HepG2 (cell line): ENCODE measurements at regions not wholly inside any gene's neighbourhood (a gene's known extent, or its start where the extent isn't known, plus 50 kb on each side); places are given as distances from the start of the nearest gene placed in this dataset.

Experiments
- CBFB ChIP-seq: sonication (generic); formaldehyde crosslinking; IDR thresholded peaks from 2 replicates; pipeline ENCODE4 v1.4.0; 2020; ENCODE audit warnings: missing genetic modification reagents
- CBX5 ChIP-seq: sonication (generic); formaldehyde crosslinking; IDR thresholded peaks from 2 replicates; pipeline ENCODE4 v1.4.0; 2020; ENCODE audit warnings: missing genetic modification reagents, borderline replicate concordance
- CHD2 ChIP-seq: IDR thresholded peaks from 2 replicates; pipeline ENCODE4 v1.6.1; 2011; ENCODE audit warnings: low read depth, low read length, improper control_type of control experiment
- EZH2 ChIP-seq: conservative IDR thresholded peaks from 2 replicates; pipeline ENCODE4 v1.6.1; 2012; ENCODE audit warnings: mild to moderate bottlenecking, low read depth, low read length, moderate library complexity
- MATR3 ChIP-seq: sonication (generic); formaldehyde crosslinking; IDR thresholded peaks from 2 replicates; pipeline ENCODE4 v1.4.0; 2020; ENCODE audit warnings: missing genetic modification reagents
- MTA1 ChIP-seq: sonication (generic); formaldehyde crosslinking; IDR thresholded peaks from 2 replicates; pipeline ENCODE4 v1.4.0; 2020; ENCODE audit warnings: missing genetic modification reagents, mild to moderate bottlenecking, borderline replicate concordance
- NR2F1 ChIP-seq, 2 experiments: fragments of 450-650 bp in 1 of 2; formaldehyde crosslinking in 1 of 2; IDR thresholded peaks; 2 replicates each; pipeline versions ENCODE4 v1.5.0 to v1.6.1; 2016 to 2020; ENCODE audit warnings: mild to moderate bottlenecking in 1 of 2, missing compliant biosample characterization in 1 of 2, missing genetic modification reagents in 1 of 2, moderate library complexity in 1 of 2
- SMAD1 ChIP-seq: sonication (generic); formaldehyde crosslinking; IDR thresholded peaks from 2 replicates; pipeline ENCODE4 v1.4.0; 2020; ENCODE audit warnings: missing genetic modification reagents, low read depth, mild to moderate bottlenecking, borderline replicate concordance
- SYNCRIP ChIP-seq: fragments of 200-400 bp; formaldehyde crosslinking; IDR thresholded peaks from 2 replicates; pipeline ENCODE4 v1.6.1; 2018; ENCODE audit warnings: mild to moderate bottlenecking, low read depth, low read length; ENCODE audit not compliant: insufficient read depth
- ZNF44 ChIP-seq: sonication (generic); formaldehyde crosslinking; IDR thresholded peaks from 2 replicates; pipeline ENCODE4 v1.5.1; 2020; ENCODE audit warnings: mild to moderate bottlenecking, missing genetic modification reagents
- ZNF556 ChIP-seq: sonication (generic); formaldehyde crosslinking; IDR thresholded peaks from 2 replicates; pipeline ENCODE4 v1.4.0; 2020; ENCODE audit warnings: mild to moderate bottlenecking, missing genetic modification reagents, borderline replicate concordance
- TF ChIP-seq, protein P1 (sequence below): sonication (generic); formaldehyde crosslinking; IDR thresholded peaks from 2 replicates; pipeline ENCODE4 v1.5.0; 2020; ENCODE audit warnings: mild to moderate bottlenecking, missing genetic modification reagents, moderate library complexity
- TF ChIP-seq, protein P2 (sequence below): sonication (generic); formaldehyde crosslinking; IDR thresholded peaks from 2 replicates; pipeline ENCODE4 v1.8.1; 2023; ENCODE audit warnings: missing genetic modification reagents, inconsistent platforms, borderline replicate concordance

DNA sequence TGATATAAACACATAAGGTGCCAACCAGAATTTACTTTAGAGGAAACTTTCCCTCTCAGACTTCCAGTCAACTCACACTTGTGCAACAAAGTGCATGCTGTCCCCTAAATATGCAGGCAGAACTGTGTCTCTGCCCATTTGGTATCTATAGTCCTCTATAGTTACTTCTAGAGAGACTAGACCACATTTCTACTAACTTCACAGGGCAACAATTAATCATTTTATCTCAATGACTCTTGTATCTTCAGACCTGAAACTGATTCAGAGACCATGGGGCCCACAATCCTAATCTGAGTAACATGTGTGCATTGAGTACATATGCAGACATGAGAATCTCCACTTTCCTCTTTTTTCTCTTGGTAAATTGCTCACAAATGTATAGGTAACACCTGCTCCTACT lies 158.1 kb downstream of the ZNF486 start:
- no peak for TF ChIP-seq ZNF44 (CRISPR knock-in tag)
- TF ChIP-seq, protein P1, sequence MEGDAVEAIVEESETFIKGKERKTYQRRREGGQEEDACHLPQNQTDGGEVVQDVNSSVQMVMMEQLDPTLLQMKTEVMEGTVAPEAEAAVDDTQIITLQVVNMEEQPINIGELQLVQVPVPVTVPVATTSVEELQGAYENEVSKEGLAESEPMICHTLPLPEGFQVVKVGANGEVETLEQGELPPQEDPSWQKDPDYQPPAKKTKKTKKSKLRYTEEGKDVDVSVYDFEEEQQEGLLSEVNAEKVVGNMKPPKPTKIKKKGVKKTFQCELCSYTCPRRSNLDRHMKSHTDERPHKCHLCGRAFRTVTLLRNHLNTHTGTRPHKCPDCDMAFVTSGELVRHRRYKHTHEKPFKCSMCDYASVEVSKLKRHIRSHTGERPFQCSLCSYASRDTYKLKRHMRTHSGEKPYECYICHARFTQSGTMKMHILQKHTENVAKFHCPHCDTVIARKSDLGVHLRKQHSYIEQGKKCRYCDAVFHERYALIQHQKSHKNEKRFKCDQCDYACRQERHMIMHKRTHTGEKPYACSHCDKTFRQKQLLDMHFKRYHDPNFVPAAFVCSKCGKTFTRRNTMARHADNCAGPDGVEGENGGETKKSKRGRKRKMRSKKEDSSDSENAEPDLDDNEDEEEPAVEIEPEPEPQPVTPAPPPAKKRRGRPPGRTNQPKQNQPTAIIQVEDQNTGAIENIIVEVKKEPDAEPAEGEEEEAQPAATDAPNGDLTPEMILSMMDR, result no peak
- no peak for TF ChIP-seq SMAD1 (CRISPR knock-in tag)
- no peak for TF ChIP-seq MTA1 (CRISPR knock-in tag)
- no peak for TF ChIP-seq CHD2
- TF ChIP-seq NR2F1 (CRISPR knock-in tag; IDR thresholded peaks at IDR 0.05), result no peak
- TF ChIP-seq CBFB (CRISPR knock-in tag), result no peak
- no peak for TF ChIP-seq EZH2
- no peak for TF ChIP-seq SYNCRIP
- TF ChIP-seq, protein P2, sequence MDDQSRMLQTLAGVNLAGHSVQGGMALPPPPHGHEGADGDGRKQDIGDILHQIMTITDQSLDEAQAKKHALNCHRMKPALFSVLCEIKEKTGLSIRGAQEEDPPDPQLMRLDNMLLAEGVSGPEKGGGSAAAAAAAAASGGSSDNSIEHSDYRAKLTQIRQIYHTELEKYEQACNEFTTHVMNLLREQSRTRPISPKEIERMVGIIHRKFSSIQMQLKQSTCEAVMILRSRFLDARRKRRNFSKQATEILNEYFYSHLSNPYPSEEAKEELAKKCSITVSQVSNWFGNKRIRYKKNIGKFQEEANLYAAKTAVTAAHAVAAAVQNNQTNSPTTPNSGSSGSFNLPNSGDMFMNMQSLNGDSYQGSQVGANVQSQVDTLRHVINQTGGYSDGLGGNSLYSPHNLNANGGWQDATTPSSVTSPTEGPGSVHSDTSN (CRISPR knock-in tag), result no peak
- TF ChIP-seq CBX5 (CRISPR knock-in tag), result no peak
- TF ChIP-seq MATR3 (CRISPR knock-in tag), result no peak
- TF ChIP-seq ZNF556 (CRISPR knock-in tag), result no peak
